ENCODE measurements at regions not wholly inside any gene's neighbourhood (a gene's known extent, or its start where the extent isn't known, plus 50 kb on each side); places are given as distances from the start of the nearest gene placed in this dataset.

DNA sequence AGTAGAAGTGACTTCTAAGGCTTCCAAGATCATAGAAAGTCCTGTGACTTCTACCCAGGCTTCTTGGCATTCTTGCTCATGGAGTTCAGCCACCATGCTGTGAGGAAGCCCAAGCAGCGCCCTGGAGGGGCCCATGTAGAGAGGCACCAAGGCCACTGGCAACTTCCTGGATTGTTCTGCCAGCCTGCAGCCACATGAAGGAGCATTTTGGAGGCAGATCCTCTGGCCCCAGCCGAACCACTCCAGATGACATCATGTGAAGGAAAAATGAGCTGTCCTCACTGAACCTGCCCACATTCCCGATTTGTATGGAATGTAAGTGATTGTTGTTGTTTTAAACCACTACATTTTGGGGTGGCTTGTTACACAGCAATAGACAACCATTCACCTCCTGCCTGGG, 51.5 kb upstream of the MNX1 start:
- Histone ChIP-seq H3K4me3 (no peak overlapping the region), H3K27me3 (peaks cover 4% of the 10 kb centered on the region), H3K4me1 (no peaks in the 10 kb centered on the region), H3K36me3 (no peaks in the 10 kb centered on the region), H3K27ac (no peak overlapping the region), H3K9me3 (peaks cover 11% of the 10 kb centered on the region)
- DNase-seq (ENCODE audit: low spot score in 2 of 2) = peak in 1 of 2 donors; percentile 50
- TF ChIP-seq POLR2A (IDR thresholded peaks at IDR 0.05) (no peak), POLR2AphosphoS5 (IDR thresholded peaks at IDR 0.05) (no peak), EP300 (IDR thresholded peaks at IDR 0.05) (no peak)
- TF ChIP-seq, protein P1, sequence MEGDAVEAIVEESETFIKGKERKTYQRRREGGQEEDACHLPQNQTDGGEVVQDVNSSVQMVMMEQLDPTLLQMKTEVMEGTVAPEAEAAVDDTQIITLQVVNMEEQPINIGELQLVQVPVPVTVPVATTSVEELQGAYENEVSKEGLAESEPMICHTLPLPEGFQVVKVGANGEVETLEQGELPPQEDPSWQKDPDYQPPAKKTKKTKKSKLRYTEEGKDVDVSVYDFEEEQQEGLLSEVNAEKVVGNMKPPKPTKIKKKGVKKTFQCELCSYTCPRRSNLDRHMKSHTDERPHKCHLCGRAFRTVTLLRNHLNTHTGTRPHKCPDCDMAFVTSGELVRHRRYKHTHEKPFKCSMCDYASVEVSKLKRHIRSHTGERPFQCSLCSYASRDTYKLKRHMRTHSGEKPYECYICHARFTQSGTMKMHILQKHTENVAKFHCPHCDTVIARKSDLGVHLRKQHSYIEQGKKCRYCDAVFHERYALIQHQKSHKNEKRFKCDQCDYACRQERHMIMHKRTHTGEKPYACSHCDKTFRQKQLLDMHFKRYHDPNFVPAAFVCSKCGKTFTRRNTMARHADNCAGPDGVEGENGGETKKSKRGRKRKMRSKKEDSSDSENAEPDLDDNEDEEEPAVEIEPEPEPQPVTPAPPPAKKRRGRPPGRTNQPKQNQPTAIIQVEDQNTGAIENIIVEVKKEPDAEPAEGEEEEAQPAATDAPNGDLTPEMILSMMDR (IDR thresholded peaks at IDR 0.05) = no peak
- WGBS = 100% methylated on average over 2 of the region's 3 CpGs

DNA sequence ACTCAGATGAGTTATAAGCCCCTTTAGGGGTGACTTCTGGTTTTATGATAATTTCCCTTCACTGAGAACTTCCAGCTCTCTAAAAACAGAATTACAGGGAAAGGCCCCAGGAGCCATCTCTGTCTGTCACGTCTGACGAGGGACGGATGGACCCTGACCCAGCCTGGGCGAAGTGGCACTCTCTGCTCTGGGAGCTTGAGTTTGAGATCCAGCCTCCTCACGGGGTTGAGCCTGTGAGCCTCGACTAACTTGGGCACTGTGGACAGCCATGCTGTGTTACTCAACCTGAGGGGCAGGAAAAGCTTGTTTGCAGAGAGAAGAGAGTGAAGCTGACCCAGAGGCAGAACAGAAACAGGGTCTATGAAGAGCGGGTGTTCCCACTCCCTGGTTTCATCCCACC, 54.6 kb upstream of the MNX1 start:
- DNase-seq (ENCODE audit: low spot score in 2 of 2) = peak in 1 of 2 donors; percentile 72
- Histone ChIP-seq H3K27me3 (no peaks in the 10 kb centered on the region), H3K4me1 (no peaks in the 10 kb centered on the region), H3K4me3 (no peak overlapping the region), H3K27ac (no peak overlapping the region), H3K9me3 (peaks cover 11% of the 10 kb centered on the region), H3K36me3 (no peaks in the 10 kb centered on the region)
- TF ChIP-seq, protein P1 (IDR thresholded peaks at IDR 0.05) = no peak
- TF ChIP-seq EP300 (IDR thresholded peaks at IDR 0.05) = no peak
- WGBS = 92% methylated on average over 5 of the region's 7 CpGs

DNA sequence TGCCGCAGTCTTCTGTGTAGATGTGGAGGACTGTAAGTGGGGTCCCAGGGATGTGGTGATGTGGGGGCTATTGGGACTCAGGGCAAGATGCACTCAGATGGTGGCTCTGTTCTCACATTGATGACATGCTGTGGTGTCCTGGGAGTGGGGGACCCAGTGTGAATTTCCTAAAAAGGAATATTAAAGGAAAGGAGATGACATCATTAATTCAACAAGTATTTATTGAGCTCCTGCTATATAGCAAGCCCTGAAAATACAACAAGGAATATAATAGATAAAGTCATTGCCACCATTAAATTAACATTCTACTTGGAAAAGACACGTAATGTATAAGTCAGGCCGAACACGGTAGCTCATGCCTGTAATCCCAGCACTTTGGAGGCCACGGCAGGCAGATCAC, 61.9 kb upstream of the MNX1 start:
- WGBS = 92% methylated on average over 5 of the region's 5 CpGs
- Histone ChIP-seq H3K27ac (no peak overlapping the region), H3K9me3 (no peaks in the 10 kb centered on the region), H3K4me3 (no peak overlapping the region), H3K36me3 (no peaks in the 10 kb centered on the region), H3K27me3 (peaks cover 43% of the 10 kb centered on the region), H3K4me1 (no peaks in the 10 kb centered on the region)
- no peak for DNase-seq (ENCODE audit: low spot score in 2 of 2)
- TF ChIP-seq POLR2AphosphoS5 (IDR thresholded peaks at IDR 0.05) = no peak

GRCh38 chr7:157073335-157073734, 62.9 kb upstream of the MNX1 start:
- H3K9me3 ChIP-seq = no peaks in the 10 kb centered on the region
- 82% methylated on average over 3 of the region's 3 CpGs for WGBS
- peaks cover 53% of the 10 kb centered on the region for H3K27me3 ChIP-seq
- no peaks in the 10 kb centered on the region for H3K4me1 ChIP-seq
- no peak overlapping the region for H3K27ac ChIP-seq
- no peak overlapping the region for H3K4me3 ChIP-seq
- TF ChIP-seq POLR2AphosphoS5 (IDR thresholded peaks at IDR 0.05) (no peak), EP300 (IDR thresholded peaks at IDR 0.05) (no peak)
- TF ChIP-seq, protein P1 (IDR thresholded peaks at IDR 0.05) = no peak
- DNase-seq (ENCODE audit: low spot score in 2 of 2) = no peak
- H3K36me3 ChIP-seq = no peaks in the 10 kb centered on the region

DNA sequence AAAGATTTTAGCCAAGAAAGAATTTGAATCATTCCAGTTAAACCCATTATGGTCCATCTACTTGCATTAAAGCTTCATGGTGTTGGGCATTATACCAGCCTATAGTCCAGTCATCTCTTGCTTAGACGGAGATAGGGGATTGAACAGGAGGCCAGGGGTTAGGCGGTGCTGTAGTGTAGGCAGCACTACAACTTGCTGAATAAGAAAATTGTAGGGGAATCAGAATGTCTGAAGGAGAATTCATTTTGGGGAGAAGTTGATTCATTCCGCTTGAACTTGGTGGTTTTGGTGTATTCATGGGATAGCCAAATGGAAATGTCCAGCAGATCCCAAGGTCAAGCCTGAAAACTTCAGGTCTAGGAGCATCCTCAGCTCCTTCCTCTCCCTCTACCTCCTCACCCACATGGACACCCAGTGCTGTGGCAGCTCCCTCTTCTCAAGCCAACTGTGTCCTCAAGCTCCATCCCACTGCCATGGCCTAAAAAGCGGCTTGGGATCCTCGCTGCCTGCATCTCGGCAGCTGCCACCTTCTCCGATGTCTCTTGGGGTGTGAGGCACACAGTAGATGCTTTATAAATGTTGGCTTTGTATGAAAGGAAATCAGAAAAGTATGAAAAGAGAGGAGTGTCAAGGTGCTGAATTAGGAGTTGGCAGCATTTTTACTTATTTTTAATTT, 63.6 kb upstream of the MNX1 start:
- Histone ChIP-seq H3K27me3 (peaks cover 57% of the 10 kb centered on the region), H3K36me3 (no peaks in the 10 kb centered on the region), H3K27ac (no peak overlapping the region), H3K4me1 (no peaks in the 10 kb centered on the region), H3K9me3 (no peaks in the 10 kb centered on the region), H3K4me3 (no peak overlapping the region)
- 91% methylated on average over 7 of the region's 7 CpGs for WGBS
- TF ChIP-seq, protein P1 (IDR thresholded peaks at IDR 0.05) = no peak
- no peak for TF ChIP-seq POLR2AphosphoS5 (IDR thresholded peaks at IDR 0.05)
- TF ChIP-seq EP300 (IDR thresholded peaks at IDR 0.05) = no peak
- TF ChIP-seq POLR2A (IDR thresholded peaks at IDR 0.05) = no peak
- DNase-seq (ENCODE audit: low spot score in 2 of 2) = no peak

GRCh38 chr7:157076466-157076865, 62.3 kb upstream of the UBE3C start:
- WGBS = 93% methylated on average over 6 of the region's 6 CpGs
- H3K4me3 ChIP-seq = no peak overlapping the region
- H3K9me3 ChIP-seq = no peaks in the 10 kb centered on the region
- no peaks in the 10 kb centered on the region for H3K36me3 ChIP-seq
- no peak for DNase-seq (ENCODE audit: low spot score in 2 of 2)
- peaks cover 64% of the 10 kb centered on the region for H3K27me3 ChIP-seq
- H3K4me1 ChIP-seq = no peaks in the 10 kb centered on the region
- H3K27ac ChIP-seq = no peak overlapping the region
- no peak for TF ChIP-seq POLR2A (IDR thresholded peaks at IDR 0.05)
